IPS-NIHi11 (cell line): ENCODE measurements at regions not wholly inside any gene's neighbourhood (a gene's known extent, or its start where the extent isn't known, plus 50 kb on each side); places are given as distances from the start of the nearest gene placed in this dataset.

ENCODE experiments used
- DNase-seq: peaks from one replicate; pipeline ENCODE4 v3.0.0; 2012; ENCODE audit warnings: mixed read lengths, low spot score

DNA sequence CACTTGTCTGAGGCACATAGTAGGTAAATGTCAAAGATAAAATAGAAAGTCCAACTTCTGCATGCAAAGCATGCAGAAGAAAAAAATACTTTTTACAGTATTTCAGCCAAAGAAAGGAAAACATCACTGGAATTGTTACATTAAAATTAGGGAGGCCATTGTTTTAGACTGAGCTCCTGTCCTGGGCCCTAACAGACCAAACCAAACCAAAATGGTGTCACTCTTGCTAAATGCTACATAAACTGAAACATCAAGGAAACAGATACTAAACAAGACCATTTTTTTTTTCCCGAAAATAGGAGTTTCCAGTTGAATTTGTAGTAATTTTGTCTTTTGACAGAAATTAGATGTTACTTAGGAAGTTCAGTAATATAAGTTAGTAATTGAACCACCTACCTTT, 508.8 kb downstream of the DSC3 start:
- DNase-seq, result no peak

GRCh38 chr18:30527917-30528316, 514.6 kb downstream of the DSC3 start:
- DNase-seq, result no peak

DNA sequence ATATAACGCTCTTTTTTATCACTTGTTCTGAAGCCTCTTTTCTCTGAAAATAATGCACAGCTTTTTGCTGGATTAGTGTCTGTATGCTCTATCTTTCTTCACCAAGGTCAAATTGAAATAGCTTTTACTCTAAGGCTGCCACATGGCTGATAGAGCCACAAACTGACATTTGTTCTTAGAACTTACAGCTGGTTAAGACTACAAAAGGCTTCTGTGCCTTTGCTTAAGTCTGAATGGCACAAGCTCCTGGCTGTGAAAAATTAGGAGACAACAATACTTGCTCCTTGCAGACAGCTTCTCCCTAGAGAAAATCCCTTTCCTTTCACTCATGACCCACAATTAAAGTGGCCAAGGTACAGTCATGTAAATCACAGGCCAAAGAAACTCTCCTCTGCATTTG, 515.3 kb downstream of the DSC3 start:
- DNase-seq, result no peak

- peak; percentile 29 for DNase-seq
Measured at GRCh38 chr18:30522288-30522929, 520.1 kb downstream of the DSC3 start.

DNA sequence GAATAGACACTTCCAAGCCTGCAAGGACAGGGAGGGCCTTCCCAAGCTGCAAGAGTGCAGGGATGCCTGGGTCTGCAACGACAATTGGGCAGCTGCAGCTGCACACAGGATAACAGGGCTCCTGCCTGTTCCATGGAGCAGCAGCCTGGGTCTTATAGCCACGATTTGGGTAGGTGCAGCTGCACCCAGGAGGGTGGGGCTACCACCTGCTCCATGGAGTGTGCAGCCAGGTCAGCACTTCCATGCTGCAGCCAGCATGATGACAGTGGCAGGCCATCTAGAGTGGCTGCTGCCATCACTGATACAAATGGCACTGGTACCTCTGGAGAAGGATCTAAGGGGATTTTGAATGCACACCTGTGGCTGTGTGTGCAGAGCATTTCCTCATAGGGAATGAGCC, 528.5 kb downstream of the DSC3 start:
- DNase-seq, result no peak

DNA sequence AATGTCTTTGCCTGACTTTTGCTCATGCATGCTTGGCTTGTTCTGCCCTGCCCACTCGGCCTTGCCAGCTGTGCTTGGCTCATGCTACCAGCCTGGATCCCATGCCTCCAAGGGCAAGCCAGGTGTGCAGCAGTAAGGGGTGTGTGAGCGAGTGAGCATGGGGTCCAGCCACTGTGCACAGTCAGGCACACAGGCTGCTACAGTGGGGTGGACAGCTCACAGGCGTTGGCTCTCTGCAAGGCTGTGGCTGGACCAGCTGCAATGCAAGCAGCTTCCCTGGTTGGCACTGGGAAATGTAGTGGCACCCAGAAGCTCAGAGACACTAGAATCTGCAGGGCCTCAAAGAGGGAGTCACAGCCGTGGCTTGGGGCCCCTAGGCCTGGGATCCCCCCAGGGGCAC, 529.7 kb downstream of the DSC3 start:
- no peak for DNase-seq

GRCh38 chr18:30510882-30511281, 531.7 kb downstream of the DSC3 start:
- no peak for DNase-seq

- no peak for DNase-seq
Measured at GRCh38 chr18:30501594-30501993, 540.9 kb downstream of the DSC3 start.

GRCh38 chr18:30500240-30500945, 542.1 kb downstream of the DSC3 start:
- no peak for DNase-seq

DNA sequence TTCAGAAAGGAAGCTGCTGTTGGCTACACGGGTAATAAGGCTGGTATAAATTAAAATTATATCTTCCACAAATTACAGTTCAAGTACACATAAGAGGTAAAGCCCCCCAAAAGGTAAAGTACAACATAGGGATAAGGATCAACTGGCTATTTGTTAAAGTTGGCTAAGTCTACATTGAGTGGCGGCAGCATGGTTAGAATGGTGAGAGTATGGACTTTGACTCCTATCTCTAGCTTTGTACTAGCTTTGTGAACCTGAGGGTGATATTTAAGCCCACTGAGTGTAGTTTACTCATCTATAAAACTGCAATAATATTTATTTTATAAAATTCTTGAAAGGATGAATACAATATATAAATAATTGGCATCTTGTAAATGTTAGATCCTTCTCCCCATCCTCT, 542.8 kb downstream of the DSC3 start:
- no peak for DNase-seq

GRCh38 chr18:30492552-30493129, 549.9 kb downstream of the DSC3 start:
- DNase-seq, result no peak

GRCh38 chr18:30491815-30492551, 550.6 kb downstream of the DSC3 start:
- DNase-seq, result no peak

- no peak for DNase-seq
Measured at GRCh38 chr18:30489890-30490643, 552.5 kb downstream of the DSC3 start.

- DNase-seq, result no peak
Measured at GRCh38 chr18:30487962-30488361, 554.6 kb downstream of the DSC3 start.

GRCh38 chr18:30486856-30487255, 555.7 kb downstream of the DSC3 start:
- DNase-seq, result no peak

DNA sequence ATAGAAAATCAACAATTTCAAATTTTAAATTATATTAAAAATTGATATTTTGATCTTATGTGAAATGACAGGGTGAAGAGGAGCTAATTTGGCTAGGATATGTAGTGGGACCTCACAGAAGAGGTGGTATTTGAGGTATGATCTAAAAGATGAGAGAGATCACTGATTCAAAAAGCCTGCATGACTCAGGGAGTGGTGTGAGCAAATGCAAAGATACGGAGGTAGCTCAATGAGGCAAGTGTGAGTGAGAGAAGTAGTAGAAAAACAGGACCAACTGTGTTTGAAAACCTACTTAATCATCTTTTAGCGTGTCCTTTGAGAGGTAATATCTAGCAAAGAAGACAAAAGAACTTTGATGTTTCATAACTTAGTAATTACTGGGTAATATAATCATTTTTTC, 557.5 kb downstream of the DSC3 start:
- no peak for DNase-seq

- DNase-seq, result no peak
Measured at GRCh38 chr18:30481871-30482270, 560.7 kb downstream of the DSC3 start.

DNA sequence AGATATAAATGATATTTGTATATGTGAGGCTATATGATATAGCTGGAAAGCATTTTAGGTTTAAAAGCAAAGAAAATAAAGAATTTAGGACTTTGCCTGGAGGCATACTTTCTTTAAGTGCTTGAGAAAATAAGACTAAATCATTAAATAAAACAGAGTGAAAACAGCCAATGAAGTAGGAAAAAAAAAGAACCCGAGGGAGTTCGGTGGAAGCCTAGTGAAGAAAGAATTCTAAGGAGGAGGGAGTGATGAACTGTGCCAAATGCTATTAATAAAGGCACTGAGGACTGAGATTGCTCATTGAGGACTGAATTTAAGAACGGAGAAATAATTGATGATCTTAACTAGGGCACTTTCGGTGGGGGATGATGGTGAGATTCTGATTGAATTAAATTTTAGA, 573.5 kb downstream of the DSC3 start:
- no peak for DNase-seq

DNA sequence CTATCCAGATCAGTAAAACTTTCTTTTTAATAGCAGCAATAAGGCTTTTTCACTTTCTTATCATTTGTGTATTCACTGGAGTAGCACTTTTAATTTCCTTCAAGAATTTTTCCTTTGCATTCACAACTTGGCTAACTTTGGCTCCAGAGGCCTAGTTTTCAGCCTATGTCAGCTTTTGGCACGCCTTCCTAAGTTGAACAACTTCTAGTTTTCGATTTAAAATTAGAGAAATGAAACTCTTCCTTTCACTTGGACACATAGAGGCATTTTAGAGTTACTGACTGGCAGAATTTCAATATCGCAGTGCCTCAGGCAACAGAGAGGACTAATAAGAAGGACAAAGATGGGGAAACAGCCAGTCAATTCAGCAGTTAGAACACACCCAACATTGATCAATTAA, 577.4 kb downstream of the DSC3 start:
- no peak for DNase-seq

- no peak for DNase-seq
Measured at GRCh38 chr18:30457156-30457555, 585.4 kb downstream of the DSC3 start.

DNA sequence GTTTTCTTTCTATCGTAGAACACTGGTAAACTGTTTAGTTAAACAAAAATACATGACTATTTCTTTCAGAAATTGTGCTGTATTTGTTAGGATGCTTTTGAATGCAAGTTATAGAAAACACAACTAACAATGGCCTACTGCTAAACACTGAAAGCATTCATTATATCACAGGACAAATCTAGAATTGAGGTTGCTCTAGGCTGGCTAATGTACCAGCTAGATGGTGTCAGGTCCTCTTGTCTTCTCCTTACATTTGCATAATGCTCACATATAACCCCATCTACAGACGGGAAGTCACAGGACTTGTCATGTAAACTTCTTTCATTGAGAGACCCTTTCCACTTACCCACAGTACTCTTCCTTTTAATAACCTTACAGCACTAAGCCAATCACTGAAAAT, 586.8 kb downstream of the DSC3 start:
- DNase-seq, result no peak

- DNase-seq, result no peak
Measured at GRCh38 chr18:30454920-30455319, 587.6 kb downstream of the DSC3 start.
